NOMO-1 (cell line): ENCODE measurements at regions not wholly inside any gene's neighbourhood (a gene's known extent, or its start where the extent isn't known, plus 50 kb on each side); places are given as distances from the start of the nearest gene placed in this dataset.
"Not testable (repeated sequence)": the region's sequence is repeated elsewhere in the genome, so short reads cannot be mapped to it uniquely, and the experiment has no call there.

Experiments used
- DNase-seq, 2 experiments: peaks; one replicate each; lab custom pipeline; 2025; ENCODE audit not compliant: unreplicated experiment in 2 of 2; lab: John Stamatoyannopoulos, UW

GRCh38 chr7:34382166-34382893 lies 275.7 kb upstream of the NPSR1 start:
- no peak for DNase-seq

DNA sequence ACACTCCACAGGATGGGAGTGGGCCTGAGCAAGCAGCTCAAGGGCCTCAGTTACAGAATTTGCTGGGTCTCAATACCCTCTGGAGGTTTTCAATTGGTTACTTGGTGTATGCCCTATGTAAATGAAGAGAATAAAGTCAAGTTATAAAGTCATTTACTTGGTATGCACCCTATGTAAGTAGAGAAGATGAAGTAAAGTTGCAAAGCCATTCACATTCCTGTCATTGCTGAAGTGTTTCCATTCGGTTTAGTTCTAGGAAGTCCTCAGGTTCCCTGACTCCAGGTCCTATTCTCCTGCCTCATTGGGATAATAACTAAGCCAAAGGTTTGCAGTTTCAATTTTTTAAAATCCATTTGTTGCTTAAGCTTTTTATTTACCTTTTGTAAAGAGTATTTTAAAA lies 272.6 kb upstream of the NPSR1 start:
- DNase-seq = no peak

DNA sequence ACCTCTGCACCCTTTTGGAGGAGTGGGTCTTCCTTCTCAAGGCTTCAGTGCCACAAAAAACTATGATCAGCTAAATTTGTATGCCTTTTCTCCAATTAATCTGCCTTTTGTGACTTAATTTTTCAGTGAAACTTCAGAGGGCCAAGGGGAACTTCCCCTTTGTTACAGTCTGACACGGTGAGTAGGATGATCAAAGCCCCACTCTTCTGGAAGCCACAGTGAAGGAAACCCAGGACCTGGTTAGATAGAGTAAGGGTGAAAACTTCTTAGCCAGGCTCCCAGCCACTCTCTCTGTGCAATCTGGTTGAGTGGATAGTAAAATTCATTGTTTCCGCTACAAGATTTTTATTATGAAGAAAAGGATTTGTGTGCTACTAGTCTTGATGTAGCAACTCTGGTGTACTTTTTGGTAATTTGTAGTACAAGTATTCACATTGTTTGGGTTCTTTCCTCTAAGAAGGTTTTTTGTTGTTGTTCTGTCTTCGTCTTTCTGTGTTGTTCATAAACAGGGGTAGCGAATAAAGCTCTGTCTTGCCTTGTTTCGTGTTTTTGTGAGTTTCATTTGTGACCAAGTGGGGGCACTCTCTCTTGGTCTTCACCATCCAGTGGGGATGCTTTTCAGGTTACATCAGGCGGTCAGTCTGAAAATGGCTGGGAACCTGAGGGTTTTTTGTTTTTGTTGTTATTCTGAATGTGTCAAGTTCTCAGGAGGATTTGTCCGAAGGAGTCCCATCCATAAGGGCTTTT lies 268.5 kb upstream of the NPSR1 start:
- no peak for DNase-seq

DNA sequence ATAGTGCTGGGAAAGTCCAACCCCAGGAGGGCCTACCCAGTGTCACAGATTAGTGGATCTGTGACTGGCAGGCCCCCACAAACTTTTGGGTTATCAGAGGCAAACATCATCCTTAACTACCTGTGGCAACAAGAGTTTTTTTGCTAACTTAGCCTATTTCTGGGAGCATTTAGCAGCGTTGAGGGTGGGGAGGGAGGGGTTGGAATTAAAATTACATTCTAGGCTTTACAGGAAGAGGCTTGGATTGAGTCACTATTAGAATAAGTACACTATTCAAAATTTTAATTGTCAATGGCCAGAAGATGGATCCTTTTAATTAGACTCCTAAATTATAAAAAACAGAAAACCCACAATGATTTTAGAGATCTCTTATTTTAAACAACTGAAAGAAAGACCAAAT lies 267.9 kb upstream of the NPSR1 start:
- DNase-seq = no peak

- DNase-seq = no peak
These were observed 265.0 kb upstream of the NPSR1 start for GRCh38 chr7:34392972-34393371.

GRCh38 chr7:34396437-34397064 lies 261.5 kb upstream of the NPSR1 start:
- DNase-seq = peak; percentile 18 to 76

- no peak for DNase-seq
These were observed 256.2 kb upstream of the NPSR1 start for GRCh38 chr7:34401776-34402175.

- DNase-seq = no peak
These were observed 251.0 kb upstream of the NPSR1 start for GRCh38 chr7:34406848-34407530.

- DNase-seq = no peak
These were observed 250.4 kb upstream of the NPSR1 start for GRCh38 chr7:34407586-34407985.

GRCh38 chr7:34417781-34418180 lies 240.2 kb upstream of the NPSR1 start:
- no peak for DNase-seq

DNA sequence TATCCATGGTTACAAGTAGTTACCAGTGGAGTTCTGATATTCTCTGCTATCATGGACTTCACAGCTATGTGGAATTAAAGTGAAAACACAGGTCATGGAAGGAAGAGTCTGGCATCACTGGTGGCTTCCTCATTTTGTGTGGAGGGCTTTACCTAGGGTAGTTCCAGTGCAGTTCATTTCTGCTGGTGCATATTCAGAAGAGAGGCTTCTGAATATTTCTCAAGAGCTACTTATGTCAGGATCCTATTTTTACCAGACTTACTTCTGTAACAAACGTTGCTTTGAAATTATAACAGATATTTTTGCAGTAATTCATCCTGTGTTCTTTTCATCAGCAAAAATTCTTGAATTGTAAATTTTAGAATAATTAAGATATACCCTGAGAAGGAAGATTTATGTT lies 236.5 kb upstream of the NPSR1 start:
- DNase-seq = peak; percentile 1 to 52

GRCh38 chr7:34425194-34425593 lies 232.8 kb upstream of the NPSR1 start:
- DNase-seq = no peak

GRCh38 chr7:34425631-34426384 lies 232.2 kb upstream of the NPSR1 start:
- no peak for DNase-seq

- DNase-seq = peak; percentile 6 to 37
These were observed 227.6 kb upstream of the NPSR1 start for GRCh38 chr7:34430456-34430855.

DNA sequence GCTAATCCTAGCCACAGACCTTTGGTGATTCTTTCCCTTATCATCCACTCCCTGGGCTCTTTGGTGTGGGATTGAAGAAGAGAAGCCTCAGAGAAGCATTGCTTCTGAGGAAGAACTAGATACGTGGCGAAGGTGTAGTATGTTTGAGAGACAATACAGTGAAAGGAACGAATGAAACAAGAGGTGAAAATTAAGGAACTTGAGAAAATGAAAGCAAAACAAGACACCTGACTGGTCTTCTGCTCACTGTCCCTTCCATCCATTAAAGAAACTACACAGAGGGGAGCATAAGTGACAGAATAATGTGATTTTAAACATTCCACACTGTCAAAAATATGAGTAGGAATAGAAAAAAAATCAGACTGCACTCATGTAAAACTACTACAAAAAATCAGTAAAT lies 219.6 kb upstream of the NPSR1 start:
- peak in 1 of 2 experiments; percentile 52 for DNase-seq

DNA sequence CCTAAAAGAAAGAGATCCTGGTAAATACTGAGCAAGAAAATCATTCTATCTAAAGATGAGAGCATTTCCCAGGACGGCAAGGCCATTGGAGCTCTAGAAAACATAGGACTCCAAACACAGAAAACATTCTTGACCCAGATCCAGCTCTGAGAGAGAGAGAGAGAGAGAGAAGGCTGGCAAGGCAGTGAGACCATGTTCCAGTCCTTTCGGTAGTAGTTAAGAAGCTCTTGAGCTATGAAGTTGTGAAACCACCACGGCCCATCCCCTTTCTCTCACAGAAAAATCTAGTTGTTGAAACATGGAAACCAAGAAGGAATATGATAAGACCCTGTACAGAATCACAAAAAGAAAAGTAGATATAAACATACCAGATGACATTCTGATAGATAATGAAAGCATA lies 212.4 kb upstream of the NPSR1 start:
- no peak for DNase-seq

DNA sequence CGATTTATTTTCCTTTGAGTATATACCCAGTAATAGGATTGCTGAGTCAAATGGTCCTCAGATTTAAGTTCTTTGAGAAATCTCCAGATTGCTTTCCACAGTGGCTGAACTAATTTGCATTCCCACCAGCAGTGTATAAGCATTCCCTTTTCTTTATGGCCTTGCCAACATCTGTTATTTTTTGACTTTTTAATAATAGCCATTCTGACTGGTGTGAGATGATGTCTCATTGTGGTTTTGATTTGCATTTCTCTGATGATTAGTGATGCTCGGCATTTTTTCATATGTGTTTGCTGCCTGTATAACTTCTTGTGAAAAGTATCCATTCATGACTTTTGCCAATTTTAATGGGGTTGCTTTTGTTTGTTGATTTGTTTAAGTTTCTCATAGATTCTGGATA lies 209.5 kb upstream of the NPSR1 start:
- DNase-seq = not testable (repeated sequence)

DNA sequence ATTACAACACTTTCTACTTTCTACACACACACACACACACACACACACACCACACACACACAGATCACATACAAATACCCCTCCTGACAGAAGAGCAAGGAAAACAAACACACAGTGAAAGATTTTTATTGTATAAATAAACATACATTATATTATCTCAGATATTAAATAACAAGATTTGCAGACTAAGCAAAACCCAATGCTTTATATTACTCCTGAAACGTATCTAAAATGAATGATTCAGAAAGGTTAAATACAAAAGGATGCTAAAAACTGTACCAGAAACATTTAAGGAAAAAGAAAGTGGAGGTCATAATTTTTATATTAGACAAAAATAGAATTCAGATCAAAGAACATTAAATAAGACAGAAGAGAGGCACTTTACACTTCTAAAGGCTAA lies 208.3 kb upstream of the NPSR1 start:
- DNase-seq = no peak

- no peak for DNase-seq
These were observed 206.8 kb upstream of the NPSR1 start for GRCh38 chr7:34451183-34451582.

- DNase-seq = peak in 1 of 2 experiments; percentile 2
These were observed 206.1 kb upstream of the NPSR1 start for GRCh38 chr7:34451923-34452322.

DNA sequence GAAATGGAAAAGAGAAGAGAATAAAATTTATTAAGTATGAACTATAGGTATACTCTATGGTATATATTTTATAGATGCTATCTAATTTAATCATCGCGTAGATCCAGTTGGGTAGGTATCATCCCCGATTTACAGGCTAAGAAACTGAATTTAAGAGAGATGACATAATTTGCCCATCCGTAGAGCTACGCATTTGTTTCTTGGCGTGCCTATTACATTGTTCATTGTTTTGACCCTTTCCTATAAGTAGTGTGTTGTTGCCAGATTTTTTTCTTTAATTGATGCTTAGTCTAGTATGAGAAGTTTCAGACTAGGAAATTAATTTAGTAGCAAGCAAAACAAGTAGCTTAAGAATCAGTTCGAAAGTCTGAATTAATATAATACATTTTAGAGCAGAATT lies 205.7 kb upstream of the NPSR1 start:
- DNase-seq = no peak
